ENCODE measurements at regions not wholly inside any gene's neighbourhood (a gene's known extent, or its start where the extent isn't known, plus 50 kb on each side); places are given as distances from the start of the nearest gene placed in this dataset.

DNA sequence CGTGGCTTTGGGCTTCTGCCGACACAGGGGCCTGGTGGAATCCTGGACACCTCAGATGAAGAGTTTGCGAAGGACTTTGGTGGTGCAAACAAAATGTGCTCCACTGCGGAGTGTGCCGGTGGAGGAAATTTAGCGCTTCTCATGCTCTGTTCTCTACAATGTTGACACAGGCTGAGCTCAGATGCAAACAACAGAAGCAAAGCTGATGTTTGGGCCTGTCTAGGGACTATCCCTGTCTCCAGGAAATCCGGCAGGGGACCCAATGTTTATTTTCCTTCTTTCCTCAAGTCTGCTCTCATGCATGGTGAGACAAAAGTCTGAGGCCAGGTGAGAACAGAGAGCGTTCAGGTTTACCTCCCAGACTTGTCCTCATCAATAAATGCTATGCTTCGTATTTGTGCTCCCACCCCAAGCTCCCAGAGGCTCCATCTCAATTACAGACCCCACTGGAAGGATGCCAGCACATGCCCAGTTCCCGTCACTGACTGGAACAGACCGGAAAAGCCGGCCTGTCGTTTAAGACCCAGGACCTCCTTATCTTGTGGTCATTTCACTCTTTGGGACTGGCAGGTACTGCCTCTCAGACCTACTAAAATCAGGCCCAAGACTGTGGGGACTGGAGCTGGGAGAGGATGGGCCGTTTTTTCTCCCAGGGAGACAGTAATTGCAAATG, 105.7 kb upstream of the B3GAT1 start (continued):
- TF ChIP-seq, protein P1, sequence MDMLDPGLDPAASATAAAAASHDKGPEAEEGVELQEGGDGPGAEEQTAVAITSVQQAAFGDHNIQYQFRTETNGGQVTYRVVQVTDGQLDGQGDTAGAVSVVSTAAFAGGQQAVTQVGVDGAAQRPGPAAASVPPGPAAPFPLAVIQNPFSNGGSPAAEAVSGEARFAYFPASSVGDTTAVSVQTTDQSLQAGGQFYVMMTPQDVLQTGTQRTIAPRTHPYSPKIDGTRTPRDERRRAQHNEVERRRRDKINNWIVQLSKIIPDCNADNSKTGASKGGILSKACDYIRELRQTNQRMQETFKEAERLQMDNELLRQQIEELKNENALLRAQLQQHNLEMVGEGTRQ (IDR thresholded peaks at IDR 0.05; ENCODE audit: low read length), result no peak
